ENCODE measurements at regions not wholly inside any gene's neighbourhood (a gene's known extent, or its start where the extent isn't known, plus 50 kb on each side); places are given as distances from the start of the nearest gene placed in this dataset.

GRCh38 chr6:99064834-99065233 is 117.1 kb upstream of the FBXL4 start:
- no peak for DNase-seq

GRCh38 chr6:99036672-99037071 is 88.9 kb upstream of the FBXL4 start:
- no peak for DNase-seq

DNA sequence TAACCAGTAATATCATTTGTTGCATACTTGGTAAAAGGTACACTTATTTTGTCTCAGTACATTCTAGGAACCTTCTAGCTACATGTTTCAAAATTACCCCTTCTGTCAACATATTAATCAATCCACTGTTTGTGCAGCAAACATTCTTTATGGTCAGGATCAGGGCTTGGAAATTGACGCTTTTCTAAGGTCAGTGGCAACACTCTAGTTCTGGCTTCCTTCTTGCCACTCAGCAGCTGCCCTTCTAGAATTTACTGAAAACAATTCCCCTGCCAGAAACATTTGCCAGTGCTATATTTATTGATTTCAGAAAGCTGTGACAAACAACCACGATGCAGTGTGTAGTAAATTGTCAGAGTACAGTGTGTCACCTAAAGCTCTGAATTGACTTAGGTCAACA is 84.7 kb upstream of the FBXL4 start:
- no peak for DNase-seq

DNA sequence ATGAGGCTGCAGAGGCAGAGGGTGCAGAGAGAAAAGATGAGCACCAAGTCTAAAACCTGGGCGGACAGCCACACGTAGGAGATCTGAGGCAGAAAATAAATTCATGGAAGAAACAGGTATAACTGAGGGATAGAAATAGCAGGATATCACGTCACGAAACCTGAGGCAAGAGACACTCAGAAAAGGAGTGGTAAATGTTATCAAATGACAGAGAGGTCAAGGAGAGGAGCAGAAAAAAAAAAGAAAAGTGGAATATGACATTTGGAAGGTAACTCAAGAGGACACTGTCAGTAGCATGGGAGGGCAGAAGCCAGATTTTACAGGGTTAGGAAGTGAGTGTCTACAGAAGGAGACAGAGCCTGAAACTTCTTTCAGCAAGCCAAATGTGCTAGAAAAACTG is 84.2 kb upstream of the FBXL4 start:
- no peak for DNase-seq

GRCh38 chr6:99030915-99031314 is 83.2 kb upstream of the FBXL4 start:
- DNase-seq, result no peak

GRCh38 chr6:99026135-99026534 is 78.4 kb upstream of the FBXL4 start:
- DNase-seq, result no peak

GRCh38 chr6:99024089-99024488 is 76.3 kb upstream of the FBXL4 start:
- no peak for DNase-seq

DNA sequence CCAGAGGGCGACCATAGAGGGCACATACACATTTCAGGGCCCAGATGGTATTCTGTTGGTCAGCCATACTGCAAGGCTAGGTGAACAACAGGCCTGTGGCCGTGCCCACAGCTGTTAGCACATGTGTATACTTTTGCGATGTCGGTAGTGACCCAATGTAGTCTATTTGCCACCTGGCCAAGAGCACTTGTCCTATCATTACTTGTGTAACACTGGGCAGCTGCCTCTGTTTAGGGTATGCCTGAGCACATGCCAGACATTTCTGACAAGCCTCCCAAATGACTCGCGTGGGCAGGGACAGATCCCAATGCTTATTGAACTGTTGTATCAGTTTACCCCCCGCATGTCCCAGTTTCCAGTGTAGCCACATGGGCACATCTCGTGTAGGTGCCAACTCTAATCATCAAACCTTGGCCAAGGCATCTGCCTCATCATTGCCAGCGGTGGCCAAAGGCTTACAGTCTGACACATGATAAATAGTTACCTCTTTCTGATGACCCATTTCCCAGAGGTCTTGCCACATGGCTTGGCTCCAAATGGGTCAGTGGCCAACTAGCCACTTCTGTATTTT is 74.4 kb upstream of the FBXL4 start:
- no peak for DNase-seq

- DNase-seq, result no peak
Measured at GRCh38 chr6:99019381-99019780, 71.6 kb upstream of the FBXL4 start.

GRCh38 chr6:99017150-99017549 is 69.4 kb upstream of the FBXL4 start:
- no peak for DNase-seq

- DNase-seq, result no peak
Measured at GRCh38 chr6:99016355-99016754, 68.6 kb upstream of the FBXL4 start.

DNA sequence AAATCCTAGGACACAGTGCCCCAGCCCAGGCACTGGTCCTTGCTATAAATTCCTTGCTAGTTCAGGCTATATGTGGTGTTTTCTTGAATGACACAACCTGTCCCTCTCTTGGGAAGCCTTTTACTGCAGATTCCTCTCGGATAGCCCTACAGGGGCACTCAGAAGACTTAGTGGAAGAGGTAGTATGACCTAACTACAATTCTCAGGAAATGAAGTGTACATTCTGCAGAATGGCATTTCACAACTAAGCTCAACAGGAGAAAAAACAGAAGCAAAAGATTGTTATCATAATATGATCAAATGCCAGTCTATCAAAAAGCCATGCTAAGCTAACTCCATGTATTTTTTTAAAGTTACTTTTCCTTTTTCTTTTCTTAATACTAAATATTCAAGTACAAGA is 66.3 kb upstream of the FBXL4 start:
- DNase-seq, result no peak

DNA sequence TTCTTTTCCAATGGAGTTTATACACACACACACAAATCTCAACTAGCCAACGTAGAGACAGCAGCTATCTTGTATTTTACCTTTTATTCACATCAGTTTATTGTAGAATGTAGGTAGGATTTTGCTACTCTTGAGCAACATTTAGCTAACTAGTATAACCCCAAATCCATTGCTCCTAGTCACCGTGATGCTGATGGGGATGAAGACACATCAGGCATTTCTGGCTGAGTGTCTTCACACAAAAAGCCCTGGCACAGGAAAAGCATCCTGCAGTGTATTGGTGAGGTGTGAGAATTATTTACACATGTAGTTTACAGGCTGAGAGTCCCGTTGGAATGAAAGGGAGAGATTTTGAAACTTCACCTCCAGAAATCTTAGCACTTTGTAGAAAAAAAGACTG is 65.9 kb upstream of the FBXL4 start:
- no peak for DNase-seq

GRCh38 chr6:99013145-99013544 is 65.4 kb upstream of the FBXL4 start:
- DNase-seq, result no peak

DNA sequence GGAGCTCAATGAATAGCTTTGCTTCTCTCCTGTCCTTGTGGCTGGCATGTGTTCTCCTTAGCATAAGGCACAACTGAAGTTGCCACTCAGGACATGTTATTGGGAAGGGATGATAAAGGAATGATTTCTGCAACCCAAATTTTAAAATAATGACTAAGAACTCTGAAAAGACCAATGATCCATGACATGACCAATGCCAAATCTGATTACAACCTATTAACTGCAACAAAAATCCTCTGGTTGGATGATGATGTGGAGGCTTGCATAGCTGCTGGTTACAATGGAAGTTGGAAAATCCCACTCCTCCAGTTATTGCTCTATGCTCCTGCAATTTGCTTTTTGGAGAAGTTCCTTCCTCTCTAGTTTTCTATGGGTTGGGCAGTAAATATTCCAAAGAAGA is 63.4 kb upstream of the FBXL4 start:
- DNase-seq, result no peak

- no peak for DNase-seq
Measured at GRCh38 chr6:99002831-99003230, 55.1 kb upstream of the FBXL4 start.

DNA sequence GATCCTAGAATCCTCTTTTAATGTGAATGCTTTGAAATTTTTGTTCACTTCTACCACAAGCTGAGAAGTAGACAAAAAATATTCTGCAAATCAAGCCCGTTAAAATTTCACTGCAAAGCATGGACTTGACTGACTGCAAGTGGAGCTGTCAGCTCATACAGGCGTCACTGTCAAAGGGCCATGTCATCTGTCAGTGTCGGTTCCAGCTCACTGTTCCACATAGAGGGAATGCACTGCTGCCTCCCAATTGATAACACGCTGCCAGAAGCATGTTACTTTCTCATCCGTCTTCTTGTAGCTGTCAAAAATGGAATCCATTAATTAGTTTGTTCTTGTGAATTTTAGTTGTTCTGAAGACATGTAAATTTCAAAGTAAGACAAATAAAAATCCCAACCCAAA is 50.4 kb upstream of the FBXL4 start:
- no peak for DNase-seq

Measured in NCI-H1436 (cell line).